Right lobe of liver (tissue), 4 donors: ENCODE measurements at regions not wholly inside any gene's neighbourhood (a gene's known extent, or its start where the extent isn't known, plus 50 kb on each side); places are given as distances from the start of the nearest gene placed in this dataset.

Source experiments
- CTCF ChIP-seq, 4 donors: fragments of 200-600 bp in 3 of 4; fragments of 450-650 bp in 1 of 4; IDR thresholded peaks; one replicate each; pipeline versions ENCODE4 v1.5.1 to v1.8.0; 2016 to 2022; ENCODE audit warnings: antibody characterized with exemption in 4 of 4, mild to moderate bottlenecking in 2 of 4
- POLR2A ChIP-seq: fragments of 450-650 bp; IDR thresholded peaks from one replicate; pipeline ENCODE4 v1.6.1; 2017; ENCODE audit warnings: antibody characterized with exemption, mild to moderate bottlenecking
- donor health status: DM: no; HTN: no; CAD: no.
- donor health status: DM: no; HTN: no; CAD: no.
- donor health status: DM: no; HTN: yes; CAD: no.

DNA sequence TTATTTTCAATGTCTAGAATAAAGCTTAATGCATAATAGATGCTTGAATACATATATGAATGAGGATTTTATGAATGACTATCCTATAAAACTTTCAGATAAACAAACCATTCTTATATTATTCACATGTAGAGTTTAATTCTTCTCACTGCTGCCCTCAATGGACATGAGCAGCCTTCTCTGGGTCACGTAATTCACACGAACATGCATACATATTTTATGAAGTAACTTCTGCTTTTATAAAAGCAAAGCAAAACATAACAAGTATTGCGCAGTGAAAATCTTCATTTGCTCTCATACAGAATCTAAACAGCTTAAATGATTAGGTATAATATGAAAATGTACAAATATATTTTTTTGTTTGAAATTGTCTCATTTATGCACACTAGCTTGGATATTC is 116.7 kb downstream of the TMA16 start:
- TF ChIP-seq POLR2A (peak; percentile 9), CTCF (IDR thresholded peaks at IDR 0.05) (no peak)
